SK-N-SH treated with all-trans-retinoic acid at 6 μM for 48 hours (cell line): ENCODE measurements at regions not wholly inside any gene's neighbourhood (a gene's known extent, or its start where the extent isn't known, plus 50 kb on each side); places are given as distances from the start of the nearest gene placed in this dataset.

Experiments used
- ATAC-seq: fragments of 200-7000 bp; cut with Tn5 transposase; 3 replicates; pipeline ENCODE4 v1.9.1; 2020; ENCODE audit warnings: mild to moderate bottlenecking, moderate library complexity
- ARNTL ChIP-seq: fragments of 450-650 bp; formaldehyde crosslinking; IDR thresholded peaks from 2 replicates; pipeline ENCODE4 v1.5.0; 2020; ENCODE audit warnings: low read depth, mild to moderate bottlenecking, moderate library complexity, borderline replicate concordance
- BACH2 ChIP-seq: fragments of 250-450 bp; sonication (Bioruptor Pico); IDR thresholded peaks from 2 replicates; pipeline ENCODE4 v1.9.0; 2021; ENCODE audit warnings: mild to moderate bottlenecking, borderline replicate concordance
- CREB5 ChIP-seq: fragments of 250-450 bp; sonication (Bioruptor Pico); IDR thresholded peaks from 2 replicates; pipeline ENCODE4 v1.5.1; 2020; ENCODE audit warnings: low read depth, mild to moderate bottlenecking, moderate library complexity
- CSDC2 ChIP-seq: fragments of 250-450 bp; sonication (Bioruptor Pico); IDR thresholded peaks from 2 replicates; pipeline ENCODE4 v1.5.0; 2020; ENCODE audit warnings: mild to moderate bottlenecking, moderate library complexity
- CSRNP3 ChIP-seq: fragments of 250-450 bp; sonication (Bioruptor Pico); IDR thresholded peaks from 2 replicates; pipeline ENCODE4 v1.5.1; 2021; ENCODE audit warnings: mild to moderate bottlenecking, moderate library complexity
- ESRRG ChIP-seq: fragments of 250-450 bp; sonication (Bioruptor Pico); IDR thresholded peaks from 2 replicates; pipeline ENCODE4 v1.6.1; 2021; ENCODE audit warnings: mild to moderate bottlenecking
- GLIS3 ChIP-seq: fragments of 250-450 bp; sonication (Bioruptor Pico); IDR thresholded peaks from 2 replicates; pipeline ENCODE4 v1.5.0; 2020; ENCODE audit warnings: mild to moderate bottlenecking, moderate library complexity
- ISL1 ChIP-seq: fragments of 250-450 bp; sonication (Bioruptor Pico); IDR thresholded peaks from 2 replicates; pipeline ENCODE4 v2.1.2; 2022; ENCODE audit warnings: mild to moderate bottlenecking, moderate library complexity
- OSR1 ChIP-seq: fragments of 250-450 bp; sonication (Bioruptor Pico); IDR thresholded peaks from 2 replicates; pipeline ENCODE4 v1.8.0; 2022; ENCODE audit warnings: moderate library complexity, mild to moderate bottlenecking, inconsistent platforms
- PPARA ChIP-seq: fragments of 250-450 bp; sonication (Bioruptor Pico); IDR thresholded peaks from 2 replicates; pipeline ENCODE4 v1.5.0; 2020; ENCODE audit warnings: mild to moderate bottlenecking, borderline replicate concordance
- RARB ChIP-seq: fragments of 250-450 bp; sonication (Bioruptor Pico); IDR thresholded peaks from 2 replicates; pipeline ENCODE4 v1.8.0; 2021; ENCODE audit warnings: mild to moderate bottlenecking, moderate library complexity
- SNAI2 ChIP-seq: fragments of 250-450 bp; sonication (Bioruptor Pico); IDR thresholded peaks from 2 replicates; pipeline ENCODE4 v1.5.0; 2020; ENCODE audit warnings: mild to moderate bottlenecking, moderate library complexity
- TOX ChIP-seq: fragments of 250-450 bp; sonication (Bioruptor Pico); IDR thresholded peaks from 2 replicates; pipeline ENCODE4 v1.8.0; 2021; ENCODE audit warnings: mild to moderate bottlenecking, moderate library complexity, borderline replicate concordance
- TSHZ2 ChIP-seq: fragments of 250-450 bp; sonication (Bioruptor Pico); IDR thresholded peaks from 2 replicates; pipeline ENCODE4 v1.5.0; 2020; ENCODE audit warnings: mild to moderate bottlenecking, moderate library complexity
- ZC3H10 ChIP-seq: fragments of 250-450 bp; sonication (Bioruptor Pico); IDR thresholded peaks from 2 replicates; pipeline ENCODE4 v1.5.1; 2021; ENCODE audit warnings: mild to moderate bottlenecking, moderate library complexity
- ZFP3 ChIP-seq: fragments of 250-450 bp; sonication (Bioruptor Pico); IDR thresholded peaks from 2 replicates; pipeline ENCODE4 v1.5.0; 2020; ENCODE audit warnings: mild to moderate bottlenecking, moderate library complexity
- ZFP30 ChIP-seq: fragments of 450-650 bp; formaldehyde crosslinking; IDR thresholded peaks from 2 replicates; pipeline ENCODE4 v1.5.0; 2022; ENCODE audit warnings: mild to moderate bottlenecking, moderate library complexity
- ZNF565 ChIP-seq: fragments of 450-650 bp; formaldehyde crosslinking; conservative IDR thresholded peaks from 2 replicates; pipeline ENCODE4 v1.5.0; 2020; ENCODE audit warnings: low read depth, mild to moderate bottlenecking, moderate library complexity
- ZNF70 ChIP-seq: fragments of 450-650 bp; formaldehyde crosslinking; IDR thresholded peaks from 2 replicates; pipeline ENCODE4 v1.5.0; 2020; ENCODE audit warnings: mild to moderate bottlenecking, moderate library complexity
- ZNF8 ChIP-seq: fragments of 450-650 bp; formaldehyde crosslinking; IDR thresholded peaks from 2 replicates; pipeline ENCODE4 v1.5.0; 2020; ENCODE audit warnings: mild to moderate bottlenecking, moderate library complexity
- TF ChIP-seq, protein P1 (sequence below): fragments of 250-450 bp; sonication (Bioruptor Pico); IDR thresholded peaks from 2 replicates; pipeline ENCODE4 v1.8.0; 2021; ENCODE audit warnings: low read depth, mild to moderate bottlenecking, moderate library complexity, borderline replicate concordance
- TF ChIP-seq, protein P2 (sequence below): fragments of 250-450 bp; sonication (Bioruptor Pico); IDR thresholded peaks from 2 replicates; pipeline ENCODE4 v1.8.0; 2020; ENCODE audit warnings: mild to moderate bottlenecking, moderate library complexity, borderline replicate concordance

GRCh38 chr13:81498969-81499368 is 1158.0 kb upstream of the SPRY2 start:
- no peak for ATAC-seq
- TF ChIP-seq CSDC2 (no peak), ZFP3 (CRISPR knock-in tag) (no peak)
- TF ChIP-seq, all 23 proteins: peak for 0

- no peak for TF ChIP-seq GLIS3
- no peak for ATAC-seq
Observed at GRCh38 chr13:81493144-81493543, 1152.2 kb upstream of the SPRY2 start.

GRCh38 chr13:81492449-81492848 is 1151.5 kb upstream of the SPRY2 start:
- TF ChIP-seq SNAI2 (CRISPR knock-in tag) (no peak), CSDC2 (no peak), ZNF565 (CRISPR knock-in tag) (no peak), ZNF70 (CRISPR knock-in tag) (no peak), ARNTL (CRISPR knock-in tag) (no peak), CREB5 (CRISPR knock-in tag) (no peak), BACH2 (CRISPR knock-in tag) (no peak), ZC3H10 (CRISPR knock-in tag) (no peak), ESRRG (CRISPR knock-in tag) (no peak), TOX (no peak), GLIS3 (no peak), RARB (no peak), ZFP3 (CRISPR knock-in tag) (no peak), TSHZ2 (CRISPR knock-in tag) (no peak), ISL1 (CRISPR knock-in tag) (no peak)
- TF ChIP-seq, protein P1, sequence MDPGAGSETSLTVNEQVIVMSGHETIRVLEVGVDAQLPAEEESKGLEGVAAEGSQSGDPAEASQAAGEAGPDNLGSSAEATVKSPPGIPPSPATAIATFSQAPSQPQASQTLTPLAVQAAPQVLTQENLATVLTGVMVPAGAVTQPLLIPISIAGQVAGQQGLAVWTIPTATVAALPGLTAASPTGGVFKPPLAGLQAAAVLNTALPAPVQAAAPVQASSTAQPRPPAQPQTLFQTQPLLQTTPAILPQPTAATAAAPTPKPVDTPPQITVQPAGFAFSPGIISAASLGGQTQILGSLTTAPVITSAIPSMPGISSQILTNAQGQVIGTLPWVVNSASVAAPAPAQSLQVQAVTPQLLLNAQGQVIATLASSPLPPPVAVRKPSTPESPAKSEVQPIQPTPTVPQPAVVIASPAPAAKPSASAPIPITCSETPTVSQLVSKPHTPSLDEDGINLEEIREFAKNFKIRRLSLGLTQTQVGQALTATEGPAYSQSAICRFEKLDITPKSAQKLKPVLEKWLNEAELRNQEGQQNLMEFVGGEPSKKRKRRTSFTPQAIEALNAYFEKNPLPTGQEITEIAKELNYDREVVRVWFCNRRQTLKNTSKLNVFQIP (CRISPR knock-in tag): no peak
- no peak for ATAC-seq

DNA sequence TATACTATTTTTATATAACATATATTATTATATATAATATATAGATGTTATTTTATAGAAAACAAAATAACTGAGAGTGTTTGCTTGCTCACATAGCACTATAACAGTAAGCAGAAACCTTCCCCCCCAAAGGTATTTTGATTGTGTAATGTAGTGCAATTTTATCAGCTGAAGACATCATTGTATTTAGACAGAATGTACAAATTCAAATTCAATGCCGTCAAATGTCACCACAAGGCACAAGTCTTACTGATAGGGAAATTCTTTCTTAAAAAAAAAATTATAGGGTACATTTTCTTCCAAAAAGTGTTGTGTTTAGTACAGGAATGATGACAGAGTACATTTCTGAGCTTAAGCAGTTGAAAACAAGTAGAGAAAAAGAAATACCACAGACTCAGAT is 1147.1 kb upstream of the SPRY2 start:
- TF ChIP-seq, protein P2, sequence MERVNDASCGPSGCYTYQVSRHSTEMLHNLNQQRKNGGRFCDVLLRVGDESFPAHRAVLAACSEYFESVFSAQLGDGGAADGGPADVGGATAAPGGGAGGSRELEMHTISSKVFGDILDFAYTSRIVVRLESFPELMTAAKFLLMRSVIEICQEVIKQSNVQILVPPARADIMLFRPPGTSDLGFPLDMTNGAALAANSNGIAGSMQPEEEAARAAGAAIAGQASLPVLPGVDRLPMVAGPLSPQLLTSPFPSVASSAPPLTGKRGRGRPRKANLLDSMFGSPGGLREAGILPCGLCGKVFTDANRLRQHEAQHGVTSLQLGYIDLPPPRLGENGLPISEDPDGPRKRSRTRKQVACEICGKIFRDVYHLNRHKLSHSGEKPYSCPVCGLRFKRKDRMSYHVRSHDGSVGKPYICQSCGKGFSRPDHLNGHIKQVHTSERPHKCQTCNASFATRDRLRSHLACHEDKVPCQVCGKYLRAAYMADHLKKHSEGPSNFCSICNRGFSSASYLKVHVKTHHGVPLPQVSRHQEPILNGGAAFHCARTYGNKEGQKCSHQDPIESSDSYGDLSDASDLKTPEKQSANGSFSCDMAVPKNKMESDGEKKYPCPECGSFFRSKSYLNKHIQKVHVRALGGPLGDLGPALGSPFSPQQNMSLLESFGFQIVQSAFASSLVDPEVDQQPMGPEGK: no peak
- TF ChIP-seq ZFP3 (CRISPR knock-in tag): no peak
- no peak for TF ChIP-seq ZNF565 (CRISPR knock-in tag)
- no peak for TF ChIP-seq ZC3H10 (CRISPR knock-in tag)
- TF ChIP-seq, protein P1 (CRISPR knock-in tag): no peak
- TF ChIP-seq ESRRG (CRISPR knock-in tag): no peak
- no peak for TF ChIP-seq CSRNP3 (CRISPR knock-in tag)
- no peak for TF ChIP-seq TSHZ2 (CRISPR knock-in tag)
- TF ChIP-seq ZNF8 (CRISPR knock-in tag): no peak
- no peak for TF ChIP-seq GLIS3
- no peak for TF ChIP-seq ARNTL (CRISPR knock-in tag)
- TF ChIP-seq PPARA (CRISPR knock-in tag): no peak
- no peak for TF ChIP-seq BACH2 (CRISPR knock-in tag)
- TF ChIP-seq RARB: no peak
- no peak for TF ChIP-seq OSR1 (CRISPR knock-in tag)
- TF ChIP-seq ZFP30 (CRISPR knock-in tag): no peak
- TF ChIP-seq TOX: no peak
- TF ChIP-seq SNAI2 (CRISPR knock-in tag): no peak
- TF ChIP-seq, all 23 proteins: peak for 0
- no peak for ATAC-seq
